Astrocyte (in vitro differentiated cells and primary cell): ENCODE measurements at regions not wholly inside any gene's neighbourhood (a gene's known extent, or its start where the extent isn't known, plus 50 kb on each side); places are given as distances from the start of the nearest gene placed in this dataset.

Source experiments
- DNase-seq: peaks from one replicate; pipeline ENCODE4 v3.0.0-alpha.2; 2010; ENCODE audit warnings: low read depth
- FAIRE-seq: peaks from 2 replicates; lab custom pipeline; 2011; peaks lifted over from hg19 to GRCh38; lab: Jason Lieb, UNC
- H2AFZ ChIP-seq: 2 replicates; pipeline ENCODE4 v1.6.0; 2012; ENCODE audit warnings: low read depth, low read length, inconsistent platforms
- H3K27ac ChIP-seq: 2 replicates; pipeline ENCODE4 v1.5.1; 2011; ENCODE audit warnings: low read depth, low read length, inconsistent platforms
- H3K27me3 ChIP-seq: 2 replicates; pipeline ENCODE4 v1.6.0; 2011; ENCODE audit warnings: low read length, inconsistent platforms; ENCODE audit not compliant: insufficient read depth
- H3K36me3 ChIP-seq: 2 replicates; pipeline ENCODE4 v1.5.1; 2011; ENCODE audit warnings: low read length, inconsistent platforms; ENCODE audit not compliant: insufficient read depth
- H3K4me1 ChIP-seq: 2 replicates; pipeline ENCODE4 v1.5.1; 2011; ENCODE audit warnings: low read length, inconsistent platforms; ENCODE audit not compliant: insufficient read depth
- H3K4me2 ChIP-seq: 2 replicates; pipeline ENCODE4 v1.6.0; 2012; ENCODE audit warnings: low read length, inconsistent platforms
- H3K4me3 ChIP-seq: 2 replicates; pipeline ENCODE4 v1.5.1; 2011; ENCODE audit warnings: low read depth, mild to moderate bottlenecking, low read length, inconsistent platforms; ENCODE audit not compliant: insufficient read depth
- H3K79me2 ChIP-seq: 2 replicates; pipeline ENCODE4 v1.6.0; 2012; ENCODE audit warnings: mild to moderate bottlenecking, low read length, inconsistent platforms; ENCODE audit not compliant: insufficient read depth
- H3K9ac ChIP-seq: 2 replicates; pipeline ENCODE4 v1.6.0; 2012; ENCODE audit warnings: mild to moderate bottlenecking, low read length, inconsistent platforms
- H3K9me3 ChIP-seq: 2 replicates; pipeline ENCODE4 v1.5.1; 2012; ENCODE audit warnings: low read depth, mild to moderate bottlenecking, low read length, inconsistent platforms; ENCODE audit not compliant: insufficient read depth
- H4K20me1 ChIP-seq: 2 replicates; pipeline ENCODE4 v1.6.0; 2012; ENCODE audit warnings: low read length, inconsistent platforms; ENCODE audit not compliant: insufficient read depth
- H3K27ac Mint-ChIP-seq: one replicate; pipeline ENCODE4 v1.8.0; 2021; ENCODE audit warnings: mild to moderate bottlenecking, mixed read lengths; ENCODE audit not compliant: unreplicated experiment
- H3K27me3 Mint-ChIP-seq: one replicate; pipeline ENCODE4 v1.8.0; 2021; ENCODE audit warnings: low read depth, mixed read lengths; ENCODE audit not compliant: unreplicated experiment
- H3K36me3 Mint-ChIP-seq: one replicate; pipeline ENCODE4 v1.8.0; 2021; ENCODE audit warnings: low read depth, mixed read lengths; ENCODE audit not compliant: unreplicated experiment
- H3K4me1 Mint-ChIP-seq: one replicate; pipeline ENCODE4 v1.8.0; 2021; ENCODE audit warnings: low read depth, mixed read lengths; ENCODE audit not compliant: unreplicated experiment
- H3K4me3 Mint-ChIP-seq: one replicate; pipeline ENCODE4 v1.8.0; 2021; ENCODE audit warnings: mild to moderate bottlenecking, moderate library complexity, mixed read lengths; ENCODE audit not compliant: unreplicated experiment
- H3K9me3 Mint-ChIP-seq: one replicate; pipeline ENCODE4 v1.8.0; 2021; ENCODE audit warnings: mild to moderate bottlenecking, mixed read lengths; ENCODE audit not compliant: unreplicated experiment
- EZH2 ChIP-seq: IDR thresholded peaks from 2 replicates; pipeline ENCODE4 v1.6.1; 2012; ENCODE audit warnings: mild to moderate bottlenecking, low read length, inconsistent platforms; ENCODE audit not compliant: insufficient read depth
- TF ChIP-seq, protein P1 (sequence below): IDR thresholded peaks from 2 replicates; pipeline ENCODE4 v1.5.1; 2011; ENCODE audit warnings: low read depth, mild to moderate bottlenecking, inconsistent platforms, low read length, moderate library complexity; ENCODE audit not compliant: insufficient read depth

DNA sequence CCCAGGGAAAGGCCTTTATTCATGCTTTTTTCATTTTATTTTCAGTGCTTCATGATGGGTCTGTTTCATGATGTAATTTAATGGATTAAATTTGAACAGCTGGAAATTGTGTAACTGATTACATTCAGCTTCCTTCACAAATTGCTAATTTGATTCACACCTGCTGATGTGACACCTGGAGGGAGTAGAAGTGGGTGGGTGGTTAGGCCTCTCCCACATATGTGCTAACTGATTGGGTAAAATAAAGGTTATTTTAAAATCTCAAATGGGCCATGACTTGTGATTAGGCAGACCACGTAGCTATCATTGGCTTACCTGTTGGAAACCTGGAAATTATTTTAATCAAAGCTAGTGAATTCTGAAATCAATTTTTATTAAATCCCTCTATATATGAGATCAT lies 142.1 kb downstream of the GXYLT1 start:
- no peak overlapping the region for H3K27ac Mint-ChIP-seq
- Histone ChIP-seq H3K27me3 (no peaks in the 10 kb centered on the region), H3K9me3 (no peaks in the 10 kb centered on the region), H3K9ac (no peak overlapping the region), H3K79me2 (no peaks in the 10 kb centered on the region), H3K4me2 (no peak overlapping the region), H3K4me1 (no peaks in the 10 kb centered on the region), H3K36me3 (no peaks in the 10 kb centered on the region), H2AFZ (no peak overlapping the region), H3K27ac (no peak overlapping the region), H3K4me3 (no peak overlapping the region), H4K20me1 (no peaks in the 10 kb centered on the region)
- H3K36me3 Mint-ChIP-seq, result no peaks in the 10 kb centered on the region
- H3K4me1 Mint-ChIP-seq, result no peaks in the 10 kb centered on the region
- H3K27me3 Mint-ChIP-seq, result peaks cover 3% of the 10 kb centered on the region
- DNase-seq (no peak), FAIRE-seq (no peak)
- no peak overlapping the region for H3K4me3 Mint-ChIP-seq
- H3K9me3 Mint-ChIP-seq, result no peaks in the 10 kb centered on the region
- TF ChIP-seq EZH2, result no peak
- TF ChIP-seq, protein P1, sequence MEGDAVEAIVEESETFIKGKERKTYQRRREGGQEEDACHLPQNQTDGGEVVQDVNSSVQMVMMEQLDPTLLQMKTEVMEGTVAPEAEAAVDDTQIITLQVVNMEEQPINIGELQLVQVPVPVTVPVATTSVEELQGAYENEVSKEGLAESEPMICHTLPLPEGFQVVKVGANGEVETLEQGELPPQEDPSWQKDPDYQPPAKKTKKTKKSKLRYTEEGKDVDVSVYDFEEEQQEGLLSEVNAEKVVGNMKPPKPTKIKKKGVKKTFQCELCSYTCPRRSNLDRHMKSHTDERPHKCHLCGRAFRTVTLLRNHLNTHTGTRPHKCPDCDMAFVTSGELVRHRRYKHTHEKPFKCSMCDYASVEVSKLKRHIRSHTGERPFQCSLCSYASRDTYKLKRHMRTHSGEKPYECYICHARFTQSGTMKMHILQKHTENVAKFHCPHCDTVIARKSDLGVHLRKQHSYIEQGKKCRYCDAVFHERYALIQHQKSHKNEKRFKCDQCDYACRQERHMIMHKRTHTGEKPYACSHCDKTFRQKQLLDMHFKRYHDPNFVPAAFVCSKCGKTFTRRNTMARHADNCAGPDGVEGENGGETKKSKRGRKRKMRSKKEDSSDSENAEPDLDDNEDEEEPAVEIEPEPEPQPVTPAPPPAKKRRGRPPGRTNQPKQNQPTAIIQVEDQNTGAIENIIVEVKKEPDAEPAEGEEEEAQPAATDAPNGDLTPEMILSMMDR, result no peak

DNA sequence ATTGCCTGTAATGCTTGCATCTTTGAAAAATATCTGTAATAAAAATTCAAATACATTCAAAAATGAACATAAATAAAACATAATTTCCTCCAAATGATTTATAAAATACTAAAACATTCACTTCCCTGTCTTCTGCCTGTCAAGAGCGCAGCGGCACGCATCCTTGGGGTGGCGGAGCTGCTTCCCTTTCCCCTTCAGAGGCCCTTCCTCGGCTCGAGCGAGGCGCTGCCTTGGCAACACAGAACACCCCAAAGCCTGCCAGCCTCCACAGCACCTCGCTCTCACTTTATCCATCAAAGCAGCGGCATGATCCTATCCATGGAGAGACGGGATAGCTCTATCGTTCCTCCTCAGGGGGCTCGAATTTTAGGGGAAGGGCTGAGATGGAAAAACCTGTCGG lies 146.2 kb downstream of the GXYLT1 start:
- Histone ChIP-seq H3K4me3 (no peak overlapping the region), H3K4me2 (no peak overlapping the region), H3K9me3 (no peaks in the 10 kb centered on the region), H3K27ac (no peak overlapping the region), H4K20me1 (no peaks in the 10 kb centered on the region), H3K9ac (no peak overlapping the region), H3K36me3 (no peaks in the 10 kb centered on the region), H3K79me2 (no peaks in the 10 kb centered on the region), H3K4me1 (no peaks in the 10 kb centered on the region), H2AFZ (no peak overlapping the region), H3K27me3 (no peaks in the 10 kb centered on the region)
- TF ChIP-seq, protein P1, result no peak
- no peak for TF ChIP-seq EZH2
- Mint-ChIP-seq H3K36me3 (no peaks in the 10 kb centered on the region), H3K27me3 (no peaks in the 10 kb centered on the region), H3K4me1 (no peaks in the 10 kb centered on the region), H3K4me3 (no peak overlapping the region), H3K27ac (no peak overlapping the region), H3K9me3 (no peaks in the 10 kb centered on the region)
- DNase-seq, result no peak
- no peak for FAIRE-seq

DNA sequence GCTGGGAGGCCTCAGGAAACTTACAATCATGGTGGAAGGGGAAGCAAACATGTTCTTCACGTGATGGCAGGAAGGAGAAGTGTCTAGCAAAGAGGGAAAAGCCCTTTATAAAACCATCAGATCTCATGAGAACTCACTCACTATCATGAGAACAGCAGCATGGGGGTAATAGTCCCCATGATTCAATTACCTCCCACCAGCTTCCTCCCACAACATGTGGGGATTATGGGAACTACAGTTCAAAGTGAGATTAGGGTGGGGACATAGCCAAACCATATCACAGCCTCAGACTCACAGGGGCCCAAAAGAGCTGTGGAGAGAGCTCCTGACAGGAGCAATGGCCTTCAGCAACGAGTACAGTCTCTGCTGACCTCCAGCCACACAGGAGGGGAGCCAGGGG lies 151.4 kb downstream of the GXYLT1 start:
- no peaks in the 10 kb centered on the region for H3K9me3 ChIP-seq
- no peak overlapping the region for H3K9ac ChIP-seq
- no peaks in the 10 kb centered on the region for H3K79me2 ChIP-seq
- H4K20me1 ChIP-seq, result no peaks in the 10 kb centered on the region
- no peak overlapping the region for H3K27ac ChIP-seq
- Mint-ChIP-seq H3K4me3 (no peak overlapping the region), H3K27ac (no peak overlapping the region), H3K36me3 (no peaks in the 10 kb centered on the region), H3K27me3 (no peaks in the 10 kb centered on the region), H3K4me1 (peaks cover 1% of the 10 kb centered on the region), H3K9me3 (peaks cover 3% of the 10 kb centered on the region)
- DNase-seq, result no peak
- no peak for FAIRE-seq
- H3K27me3 ChIP-seq, result no peaks in the 10 kb centered on the region
- H3K4me1 ChIP-seq, result no peaks in the 10 kb centered on the region
- TF ChIP-seq EZH2, result no peak
- TF ChIP-seq, protein P1, result no peak
- no peak overlapping the region for H3K4me2 ChIP-seq
- H2AFZ ChIP-seq, result no peak overlapping the region
- H3K4me3 ChIP-seq, result no peak overlapping the region
- no peaks in the 10 kb centered on the region for H3K36me3 ChIP-seq
